H9 (cell line): ENCODE measurements at regions not wholly inside any gene's neighbourhood (a gene's known extent, or its start where the extent isn't known, plus 50 kb on each side); places are given as distances from the start of the nearest gene placed in this dataset.

ENCODE experiments used
- DNase-seq: peaks from one replicate; pipeline ENCODE4 v3.0.0-alpha.2; 2017
- H2AFZ ChIP-seq: one replicate; pipeline ENCODE4 v1.6.1; 2013; ENCODE audit warnings: mild to moderate bottlenecking, low read length, control low read depth, moderate library complexity
- H2AK5ac ChIP-seq: 2 replicates; pipeline ENCODE4 v1.6.1; 2013; ENCODE audit warnings: low read length, control low read depth, mixed read lengths; ENCODE audit not compliant: insufficient read length
- H2BK120ac ChIP-seq: one replicate; pipeline ENCODE4 v1.6.1; 2013; ENCODE audit warnings: low read depth, mild to moderate bottlenecking, low read length, control low read depth, inconsistent platforms; ENCODE audit not compliant: poor library complexity, severe bottlenecking
- H2BK12ac ChIP-seq: 2 replicates; pipeline ENCODE4 v1.6.1; 2013; ENCODE audit warnings: low read length, control low read depth, mixed read lengths, low read depth; ENCODE audit not compliant: insufficient read length
- H2BK15ac ChIP-seq: 2 replicates; pipeline ENCODE4 v1.6.1; 2013; ENCODE audit warnings: low read depth, low read length, control low read depth
- H2BK20ac ChIP-seq: one replicate; pipeline ENCODE4 v1.6.1; 2013; ENCODE audit warnings: low read depth, mild to moderate bottlenecking, low read length, control low read depth, inconsistent platforms; ENCODE audit not compliant: poor library complexity, severe bottlenecking
- H2BK5ac ChIP-seq: 2 replicates; pipeline ENCODE4 v1.6.1; 2013; ENCODE audit warnings: low read length, control low read depth, mixed read lengths; ENCODE audit not compliant: insufficient read length
- H3K14ac ChIP-seq: 2 replicates; pipeline ENCODE4 v1.6.1; 2013; ENCODE audit warnings: low read length, control low read depth; ENCODE audit not compliant: insufficient read depth
- H3K18ac ChIP-seq: 2 replicates; pipeline ENCODE4 v1.6.1; 2013; ENCODE audit warnings: low read depth, mild to moderate bottlenecking, mixed read lengths, low read length, control low read depth; ENCODE audit not compliant: insufficient read length
- H3K23ac ChIP-seq: 2 replicates; pipeline ENCODE4 v1.6.1; 2013; ENCODE audit warnings: low read length, control low read depth, mixed read lengths, low read depth; ENCODE audit not compliant: insufficient read length
- H3K23me2 ChIP-seq: 2 replicates; pipeline ENCODE4 v1.6.1; 2013; ENCODE audit warnings: low read depth, mild to moderate bottlenecking, mixed read lengths, low read length, control low read depth; ENCODE audit not compliant: insufficient read length, poor library complexity, severe bottlenecking
- H3K27ac ChIP-seq: 2 replicates; pipeline ENCODE4 v1.5.1; 2013; ENCODE audit warnings: low read length, control low read depth, mixed read lengths, low read depth; ENCODE audit not compliant: insufficient read length
- H3K27me3 ChIP-seq: 2 replicates; pipeline ENCODE4 v1.6.1; 2013; ENCODE audit warnings: low read length, control low read depth, inconsistent platforms; ENCODE audit not compliant: insufficient read depth
- H3K4ac ChIP-seq: 2 replicates; pipeline ENCODE4 v1.6.1; 2013; ENCODE audit warnings: low read depth, mild to moderate bottlenecking, control low read depth, inconsistent platforms, low read length, moderate library complexity
- H3K4me1 ChIP-seq: 2 replicates; pipeline ENCODE4 v1.6.1; 2013; ENCODE audit warnings: low read length, control low read depth, inconsistent platforms; ENCODE audit not compliant: insufficient read depth
- H3K4me2 ChIP-seq: 2 replicates; pipeline ENCODE4 v1.6.1; 2013; ENCODE audit warnings: low read length, control low read depth, mixed read lengths; ENCODE audit not compliant: insufficient read length, insufficient read depth
- H3K56ac ChIP-seq: 2 replicates; pipeline ENCODE4 v1.6.1; 2013; ENCODE audit warnings: low read depth, mild to moderate bottlenecking, mixed read lengths, low read length, control low read depth; ENCODE audit not compliant: insufficient read length
- H3K79me1 ChIP-seq: 2 replicates; pipeline ENCODE4 v1.6.1; 2013; ENCODE audit warnings: low read depth, mild to moderate bottlenecking, moderate library complexity, low read length, control low read depth, inconsistent platforms; ENCODE audit not compliant: insufficient read depth, poor library complexity, severe bottlenecking
- H3K79me2 ChIP-seq: 2 replicates; pipeline ENCODE4 v1.6.1; 2013; ENCODE audit warnings: low read length, control low read depth, inconsistent platforms; ENCODE audit not compliant: insufficient read depth
- H3K9ac ChIP-seq: 2 replicates; pipeline ENCODE4 v1.6.1; 2013; ENCODE audit warnings: low read length, control low read depth, mixed read lengths; ENCODE audit not compliant: insufficient read length; ENCODE audit errors: extremely low read depth
- H3K9me3 ChIP-seq: one replicate; pipeline ENCODE4 v1.6.1; 2013; ENCODE audit warnings: low read depth, low read length, inconsistent platforms; ENCODE audit not compliant: control insufficient read depth
- H3T11ph ChIP-seq: one replicate; pipeline ENCODE4 v1.6.1; 2013; ENCODE audit warnings: mild to moderate bottlenecking, low read length, control low read depth, inconsistent platforms
- H4K20me1 ChIP-seq: one replicate; pipeline ENCODE4 v1.6.1; 2013; ENCODE audit not compliant: control insufficient read depth, insufficient read length, insufficient read depth
- H4K5ac ChIP-seq: 2 replicates; pipeline ENCODE4 v1.6.1; 2013; ENCODE audit warnings: low read depth, mild to moderate bottlenecking, mixed read lengths, low read length, control low read depth; ENCODE audit not compliant: insufficient read length
- H4K8ac ChIP-seq: replicated peaks from 2 replicates; pipeline ENCODE4 v1.6.1; 2013; ENCODE audit warnings: low read length, control low read depth, mixed read lengths, low read depth; ENCODE audit not compliant: insufficient read length
- H4K91ac ChIP-seq: 2 replicates; pipeline ENCODE4 v1.6.1; 2013; ENCODE audit warnings: low read depth, mild to moderate bottlenecking, moderate library complexity, mixed read lengths, low read length, control low read depth; ENCODE audit not compliant: insufficient read length
- H3K27ac Mint-ChIP-seq, 3 experiments: 2 replicates in 2 of 3; 3 replicates in 1 of 3; pipeline ENCODE4 v1.8.0; 2020 to 2021; ENCODE audit warnings: mixed read lengths in 3 of 3, mild to moderate bottlenecking in 1 of 3, moderate library complexity in 1 of 3
- H3K27me3 Mint-ChIP-seq: 2 replicates; pipeline ENCODE4 v1.8.0; 2021; ENCODE audit warnings: low read depth, mild to moderate bottlenecking, moderate library complexity, mixed read lengths
- H3K36me3 Mint-ChIP-seq, 3 experiments: 2 replicates in 2 of 3; 3 replicates in 1 of 3; pipeline ENCODE4 v1.8.0; 2020 to 2021; ENCODE audit warnings: low read depth in 3 of 3, mixed read lengths in 3 of 3; ENCODE audit not compliant: insufficient read depth in 1 of 3
- H3K4me1 Mint-ChIP-seq, 2 experiments: 2 replicates each; pipeline ENCODE4 v1.8.0; 2020; ENCODE audit warnings: mixed read lengths in 2 of 2
- H3K4me3 Mint-ChIP-seq, 2 experiments: 2 replicates in 1 of 2; 3 replicates in 1 of 2; pipeline ENCODE4 v1.8.0; 2020 to 2021; ENCODE audit warnings: mild to moderate bottlenecking in 2 of 2, mixed read lengths in 2 of 2, moderate library complexity in 1 of 2
- H3K9me3 Mint-ChIP-seq, 2 experiments: 2 replicates in 1 of 2; 3 replicates in 1 of 2; pipeline ENCODE4 v1.8.0; 2020; ENCODE audit warnings: mild to moderate bottlenecking in 2 of 2, mixed read lengths in 2 of 2, moderate library complexity in 1 of 2
- CTCF ChIP-seq: fragments of 200-600 bp; sonication (generic); conservative IDR thresholded peaks from 3 replicates; pipeline ENCODE4 v1.8.0; 2021; ENCODE audit warnings: antibody characterized with exemption, mild to moderate bottlenecking
- WGBS: extraction: QIAGEN DNeasy Blood & Tissue Kit; methylation state at CpG from one replicate; pipeline ENCODE4 v1.1.7; 2013; ENCODE audit warnings: missing lambda C conversion rate, low lambda C conversion rate, mixed read lengths; ENCODE audit not compliant: insufficient read length; ENCODE audit errors: extremely low coverage; 5-methylcytosine and 5-hydroxymethylcytosine counted together

DNA sequence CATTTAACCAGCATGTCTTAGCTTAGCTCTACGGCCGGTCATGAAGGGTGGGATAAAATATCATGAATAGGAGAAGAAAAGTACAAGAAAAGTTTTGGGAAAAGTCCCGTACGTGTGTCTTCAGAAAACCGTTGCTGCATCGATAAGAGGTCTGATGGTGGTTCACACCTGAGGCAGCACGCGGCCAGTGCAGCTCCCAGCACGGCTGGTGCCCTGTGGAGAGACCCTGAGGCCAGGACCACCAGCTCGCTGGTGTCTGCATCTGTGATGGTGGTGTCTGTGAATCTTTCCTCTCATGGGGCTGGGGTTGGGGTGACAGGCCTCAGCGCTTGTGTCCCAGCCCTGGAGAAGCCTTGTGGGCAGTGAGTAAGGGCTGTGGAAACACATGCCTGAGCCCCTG is 148.9 kb upstream of the IRX4 start:
- Histone ChIP-seq H3K9me3 (no peaks in the 10 kb centered on the region), H2AK5ac (no peak overlapping the region), H2BK20ac (no peak overlapping the region), H4K91ac (no peak overlapping the region), H2AFZ (no peak overlapping the region), H3K79me2 (no peaks in the 10 kb centered on the region), H3K4me2 (no peak overlapping the region), H3K56ac (no peak overlapping the region), H4K5ac (no peak overlapping the region), H2BK5ac (no peak overlapping the region), H2BK15ac (no peak overlapping the region), H3K79me1 (no peaks in the 10 kb centered on the region), H4K20me1 (no peaks in the 10 kb centered on the region), H3K23ac (no peak overlapping the region), H2BK12ac (no peak overlapping the region), H3K27ac (no peak overlapping the region), H3K18ac (no peak overlapping the region), H3K4ac (no peak overlapping the region), H3K9ac (no peak overlapping the region), H3K23me2 (peaks cover 2% of the 10 kb centered on the region), H3K14ac (no peak overlapping the region), H3K4me1 (no peaks in the 10 kb centered on the region), H3T11ph (no peak overlapping the region), H4K8ac (no peak overlapping the region), H2BK120ac (no peak overlapping the region), H3K27me3 (no peaks in the 10 kb centered on the region)
- WGBS: no CpG with 5 or more reads among the region's 11 CpGs
- no peak for TF ChIP-seq CTCF
- Mint-ChIP-seq H3K4me1 (peaks cover 10 to 11% of the 10 kb centered on the region in 2 experiments), H3K4me3 (no peak overlapping the region), H3K27me3 (peaks cover 76% of the 10 kb centered on the region), H3K36me3 (no peaks in the 10 kb centered on the region; a peak in 1 of 7 replicates), H3K27ac (no peak overlapping the region), H3K9me3 (peaks cover 2 to 15% of the 10 kb centered on the region in 2 experiments; a peak in 3 of 5 replicates)
- DNase-seq: no peak
